WTC11 (cell line): ENCODE measurements at regions not wholly inside any gene's neighbourhood (a gene's known extent, or its start where the extent isn't known, plus 50 kb on each side); places are given as distances from the start of the nearest gene placed in this dataset.

Experiments
- ATAC-seq: fragments of 200-7000 bp; cut with Tn5 transposase; 2 replicates; pipeline ENCODE4 v1.10.0; 2021; ENCODE audit warnings: mild to moderate bottlenecking, moderate library complexity
- CTCF ChIA-PET: fragments of 300-600 bp; sonication (Branson Sonifier 250); formaldehyde crosslinking; loops from one replicate; lab custom pipeline; 2021; ENCODE audit warnings: antibody characterized with exemption; lab: Charles Lee
- POLR2A ChIA-PET: fragments of 350-600 bp; sonication (Branson Sonifier 250); formaldehyde crosslinking; loops from one replicate; lab custom pipeline; 2021; ENCODE audit warnings: antibody characterized with exemption; lab: Charles Lee
- DNase-seq: peaks from one replicate; pipeline ENCODE4 v3.0.0; 2021; ENCODE audit warnings: low spot score
- H3K27ac Mint-ChIP-seq: 2 replicates; pipeline ENCODE4 v1.8.0; 2021; ENCODE audit warnings: mixed read lengths
- H3K27me3 Mint-ChIP-seq: 2 replicates; pipeline ENCODE4 v1.8.0; 2021; ENCODE audit warnings: low read depth, mild to moderate bottlenecking, moderate library complexity, mixed read lengths
- H3K36me3 Mint-ChIP-seq: 2 replicates; pipeline ENCODE4 v1.8.0; 2021; ENCODE audit warnings: mixed read lengths
- H3K4me1 Mint-ChIP-seq: 2 replicates; pipeline ENCODE4 v1.8.0; 2022; ENCODE audit warnings: mixed read lengths
- H3K4me3 Mint-ChIP-seq: 2 replicates; pipeline ENCODE4 v1.8.0; 2021; ENCODE audit warnings: mild to moderate bottlenecking, moderate library complexity, mixed read lengths
- H3K9me3 Mint-ChIP-seq: 2 replicates; pipeline ENCODE4 v1.8.0; 2021; ENCODE audit warnings: mixed read lengths
- CBFB ChIP-seq: sonication (generic); formaldehyde crosslinking; IDR thresholded peaks from 2 replicates; pipeline ENCODE4 v1.8.1; 2022; ENCODE audit warnings: mild to moderate bottlenecking, low read depth, missing genetic modification reagents
- FOXJ3 ChIP-seq: sonication (generic); formaldehyde crosslinking; IDR thresholded peaks from 2 replicates; pipeline ENCODE4 v1.9.0; 2021; ENCODE audit warnings: missing genetic modification reagents, mild to moderate bottlenecking, borderline replicate concordance
- FOXP1 ChIP-seq: sonication (generic); formaldehyde crosslinking; IDR thresholded peaks from 2 replicates; pipeline ENCODE4 v1.8.0; 2022; ENCODE audit warnings: missing genetic modification reagents, mild to moderate bottlenecking, moderate library complexity, borderline replicate concordance
- HMGA2 ChIP-seq: fragments of 250-450 bp; sonication (Bioruptor Pico); IDR thresholded peaks from 2 replicates; pipeline ENCODE4 v1.4.0; 2021; ENCODE audit warnings: mild to moderate bottlenecking, moderate library complexity
- NFATC4 ChIP-seq: fragments of 250-450 bp; sonication (Bioruptor Pico); IDR thresholded peaks from 2 replicates; pipeline ENCODE4 v1.9.0; 2021; ENCODE audit warnings: mild to moderate bottlenecking
- NR1H2 ChIP-seq: sonication (generic); formaldehyde crosslinking; IDR thresholded peaks from 2 replicates; pipeline ENCODE4 v1.9.0; 2021; ENCODE audit warnings: mild to moderate bottlenecking, moderate library complexity, missing genetic modification reagents
- RELA ChIP-seq: sonication (generic); formaldehyde crosslinking; IDR thresholded peaks from 2 replicates; pipeline ENCODE4 v1.8.1; 2022; ENCODE audit warnings: missing genetic modification reagents, mild to moderate bottlenecking, borderline replicate concordance
- SP1 ChIP-seq: sonication (generic); formaldehyde crosslinking; conservative IDR thresholded peaks from 2 replicates; pipeline ENCODE4 v1.8.1; 2022; ENCODE audit warnings: missing genetic modification reagents
- ZBTB21 ChIP-seq: sonication (generic); formaldehyde crosslinking; IDR thresholded peaks from 2 replicates; pipeline ENCODE4 v1.8.1; 2023; ENCODE audit warnings: mild to moderate bottlenecking, missing genetic modification reagents, borderline replicate concordance
- ZNF219 ChIP-seq: sonication (generic); formaldehyde crosslinking; IDR thresholded peaks from 2 replicates; pipeline ENCODE4 v1.8.0; 2023; ENCODE audit warnings: missing genetic modification reagents, mild to moderate bottlenecking, borderline replicate concordance
- TF ChIP-seq, protein P1 (sequence below): fragments of 250-450 bp; sonication (Bioruptor Pico); IDR thresholded peaks from 2 replicates; pipeline ENCODE4 v2.1.2; 2022; ENCODE audit warnings: mild to moderate bottlenecking, moderate library complexity
- TF ChIP-seq, protein P2 (sequence below): sonication (generic); formaldehyde crosslinking; IDR thresholded peaks from 2 replicates; pipeline ENCODE4 v1.8.1; 2022; ENCODE audit warnings: mild to moderate bottlenecking, moderate library complexity, missing genetic modification reagents
- TF ChIP-seq, protein P3 (sequence below): fragments of 250-450 bp; sonication (Bioruptor Pico); IDR thresholded peaks from 2 replicates; pipeline ENCODE4 v1.9.0; 2021; ENCODE audit warnings: mild to moderate bottlenecking
- TF ChIP-seq, protein P4 (sequence below): sonication (generic); formaldehyde crosslinking; IDR thresholded peaks from 2 replicates; pipeline ENCODE4 v1.8.0; 2023; ENCODE audit warnings: missing genetic modification reagents
- TF ChIP-seq, protein P5 (sequence below): sonication (generic); formaldehyde crosslinking; IDR thresholded peaks from 2 replicates; pipeline ENCODE4 v1.8.1; 2022; ENCODE audit warnings: low read depth, mild to moderate bottlenecking, moderate library complexity, missing genetic modification reagents, borderline replicate concordance
- TF ChIP-seq, protein P6 (sequence below): sonication (generic); formaldehyde crosslinking; IDR thresholded peaks from 2 replicates; pipeline ENCODE4 v1.8.0; 2022; ENCODE audit warnings: missing genetic modification reagents

DNA sequence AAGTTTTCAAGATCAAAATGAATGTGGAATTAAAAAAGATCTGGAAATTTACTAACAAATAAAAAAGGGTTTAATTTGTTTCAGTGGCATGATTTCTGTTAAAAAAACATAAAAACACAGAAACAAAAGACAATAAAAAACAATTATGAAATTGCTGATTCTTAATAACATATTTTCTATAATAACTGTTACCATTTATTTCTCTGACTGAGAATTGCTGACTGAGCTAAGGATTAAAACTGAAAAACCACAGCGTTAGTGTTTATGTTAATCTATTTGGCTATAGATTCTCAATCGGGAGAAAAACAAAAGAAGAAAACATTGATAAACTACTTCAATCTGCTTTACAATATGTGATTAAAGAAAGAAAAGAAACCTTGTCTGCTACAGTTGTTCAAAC lies 678.6 kb upstream of the ZEB2 start (continued):
- TF ChIP-seq, protein P1, sequence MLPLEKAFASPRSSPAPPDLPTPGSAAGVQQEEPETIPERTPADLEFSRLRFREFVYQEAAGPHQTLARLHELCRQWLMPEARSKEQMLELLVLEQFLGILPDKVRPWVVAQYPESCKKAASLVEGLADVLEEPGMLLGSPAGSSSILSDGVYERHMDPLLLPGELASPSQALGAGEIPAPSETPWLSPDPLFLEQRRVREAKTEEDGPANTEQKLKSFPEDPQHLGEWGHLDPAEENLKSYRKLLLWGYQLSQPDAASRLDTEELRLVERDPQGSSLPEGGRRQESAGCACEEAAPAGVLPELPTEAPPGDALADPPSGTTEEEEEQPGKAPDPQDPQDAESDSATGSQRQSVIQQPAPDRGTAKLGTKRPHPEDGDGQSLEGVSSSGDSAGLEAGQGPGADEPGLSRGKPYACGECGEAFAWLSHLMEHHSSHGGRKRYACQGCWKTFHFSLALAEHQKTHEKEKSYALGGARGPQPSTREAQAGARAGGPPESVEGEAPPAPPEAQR (CRISPR knock-in tag): no peak
- TF ChIP-seq HMGA2 (CRISPR knock-in tag): no peak
- no peak for TF ChIP-seq SP1
- TF ChIP-seq NR1H2 (CRISPR knock-in tag): no peak

DNA sequence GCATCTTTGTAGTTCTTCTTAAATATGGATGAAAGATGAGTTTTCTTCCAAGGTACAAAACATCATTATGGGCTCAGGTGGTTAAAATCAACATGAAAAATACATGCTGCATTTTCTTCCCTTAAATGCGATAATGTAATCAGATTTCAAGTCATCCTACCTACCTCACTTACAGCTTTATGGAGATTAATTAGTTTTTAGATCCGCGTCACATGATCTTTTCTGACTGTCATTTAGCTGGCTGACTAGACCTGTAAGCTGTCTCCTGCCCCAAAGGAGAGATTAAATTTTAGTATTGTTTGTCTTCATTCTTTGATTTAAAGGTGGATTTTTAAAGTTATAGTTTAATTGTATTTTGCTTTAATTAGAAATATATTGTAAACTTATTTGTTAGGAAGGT lies 678.0 kb upstream of the ZEB2 start:
- H3K27me3 Mint-ChIP-seq: no peaks in the 10 kb centered on the region
- POLR2A ChIA-PET: no interaction called here
- H3K4me3 Mint-ChIP-seq: no peak overlapping the region
- peaks cover 29% of the 10 kb centered on the region for H3K4me1 Mint-ChIP-seq
- ATAC-seq: no peak
- TF ChIP-seq RELA (CRISPR knock-in tag): no peak
- TF ChIP-seq, protein P2, sequence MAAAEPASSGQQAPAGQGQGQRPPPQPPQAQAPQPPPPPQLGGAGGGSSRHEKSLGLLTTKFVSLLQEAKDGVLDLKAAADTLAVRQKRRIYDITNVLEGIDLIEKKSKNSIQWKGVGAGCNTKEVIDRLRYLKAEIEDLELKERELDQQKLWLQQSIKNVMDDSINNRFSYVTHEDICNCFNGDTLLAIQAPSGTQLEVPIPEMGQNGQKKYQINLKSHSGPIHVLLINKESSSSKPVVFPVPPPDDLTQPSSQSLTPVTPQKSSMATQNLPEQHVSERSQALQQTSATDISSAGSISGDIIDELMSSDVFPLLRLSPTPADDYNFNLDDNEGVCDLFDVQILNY (CRISPR knock-in tag): no peak
- no peak for TF ChIP-seq CBFB (CRISPR knock-in tag)
- no peak for TF ChIP-seq NFATC4
- TF ChIP-seq, protein P3, sequence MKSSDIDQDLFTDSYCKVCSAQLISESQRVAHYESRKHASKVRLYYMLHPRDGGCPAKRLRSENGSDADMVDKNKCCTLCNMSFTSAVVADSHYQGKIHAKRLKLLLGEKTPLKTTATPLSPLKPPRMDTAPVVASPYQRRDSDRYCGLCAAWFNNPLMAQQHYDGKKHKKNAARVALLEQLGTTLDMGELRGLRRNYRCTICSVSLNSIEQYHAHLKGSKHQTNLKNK (CRISPR knock-in tag): no peak
- no peak for TF ChIP-seq FOXP1
- TF ChIP-seq, protein P4, sequence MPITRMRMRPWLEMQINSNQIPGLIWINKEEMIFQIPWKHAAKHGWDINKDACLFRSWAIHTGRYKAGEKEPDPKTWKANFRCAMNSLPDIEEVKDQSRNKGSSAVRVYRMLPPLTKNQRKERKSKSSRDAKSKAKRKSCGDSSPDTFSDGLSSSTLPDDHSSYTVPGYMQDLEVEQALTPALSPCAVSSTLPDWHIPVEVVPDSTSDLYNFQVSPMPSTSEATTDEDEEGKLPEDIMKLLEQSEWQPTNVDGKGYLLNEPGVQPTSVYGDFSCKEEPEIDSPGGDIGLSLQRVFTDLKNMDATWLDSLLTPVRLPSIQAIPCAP: no peak
- TF ChIP-seq ZBTB21: no peak
- TF ChIP-seq, protein P5, sequence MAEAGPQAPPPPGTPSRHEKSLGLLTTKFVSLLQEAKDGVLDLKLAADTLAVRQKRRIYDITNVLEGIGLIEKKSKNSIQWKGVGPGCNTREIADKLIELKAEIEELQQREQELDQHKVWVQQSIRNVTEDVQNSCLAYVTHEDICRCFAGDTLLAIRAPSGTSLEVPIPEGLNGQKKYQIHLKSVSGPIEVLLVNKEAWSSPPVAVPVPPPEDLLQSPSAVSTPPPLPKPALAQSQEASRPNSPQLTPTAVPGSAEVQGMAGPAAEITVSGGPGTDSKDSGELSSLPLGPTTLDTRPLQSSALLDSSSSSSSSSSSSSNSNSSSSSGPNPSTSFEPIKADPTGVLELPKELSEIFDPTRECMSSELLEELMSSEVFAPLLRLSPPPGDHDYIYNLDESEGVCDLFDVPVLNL: no peak
- no peak for TF ChIP-seq FOXJ3 (CRISPR knock-in tag)
- no peak for DNase-seq
- no peaks in the 10 kb centered on the region for H3K9me3 Mint-ChIP-seq
- H3K36me3 Mint-ChIP-seq: no peaks in the 10 kb centered on the region
- no peak overlapping the region for H3K27ac Mint-ChIP-seq
- CTCF ChIA-PET: no interaction called here

DNA sequence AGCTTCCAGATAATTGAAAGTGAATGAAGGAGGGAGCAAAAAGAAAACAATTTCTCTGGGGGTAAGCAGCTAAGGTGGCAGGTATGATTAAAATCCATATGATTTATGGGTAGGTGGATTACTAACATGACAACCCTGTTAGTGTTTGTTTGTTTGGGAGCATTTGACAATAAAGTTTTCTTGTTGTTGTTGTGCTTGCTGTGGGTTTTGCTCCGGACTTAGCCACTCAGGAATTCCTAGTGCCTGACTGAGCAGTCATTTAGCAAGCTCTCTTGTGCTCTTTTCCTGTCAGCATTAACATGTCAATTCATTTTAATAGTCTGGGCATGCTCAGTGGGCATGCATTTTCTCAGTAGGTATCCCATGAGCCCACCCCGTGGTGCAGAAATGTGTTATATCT lies 674.8 kb upstream of the ZEB2 start:
- H3K27me3 Mint-ChIP-seq: no peaks in the 10 kb centered on the region
- no peak for DNase-seq
- POLR2A ChIA-PET: interaction anchor here (1.4 kb wide), 1 partner anchor 603 kb away, joined by 3 read pairs; no protein-coding TSS in a partner anchor
- H3K27ac Mint-ChIP-seq: peak overlapping the region; percentile 75
- H3K36me3 Mint-ChIP-seq: no peaks in the 10 kb centered on the region
- peaks cover 37% of the 10 kb centered on the region for H3K4me1 Mint-ChIP-seq
- H3K9me3 Mint-ChIP-seq: no peaks in the 10 kb centered on the region
- peak overlapping the region; percentile 31 for H3K4me3 Mint-ChIP-seq
- TF ChIP-seq NR1H2 (CRISPR knock-in tag) (no peak), ZNF219 (no peak), SP1 (peak; percentile 28; the same call in 1 of the 2 replicates)
- TF ChIP-seq, protein P6, sequence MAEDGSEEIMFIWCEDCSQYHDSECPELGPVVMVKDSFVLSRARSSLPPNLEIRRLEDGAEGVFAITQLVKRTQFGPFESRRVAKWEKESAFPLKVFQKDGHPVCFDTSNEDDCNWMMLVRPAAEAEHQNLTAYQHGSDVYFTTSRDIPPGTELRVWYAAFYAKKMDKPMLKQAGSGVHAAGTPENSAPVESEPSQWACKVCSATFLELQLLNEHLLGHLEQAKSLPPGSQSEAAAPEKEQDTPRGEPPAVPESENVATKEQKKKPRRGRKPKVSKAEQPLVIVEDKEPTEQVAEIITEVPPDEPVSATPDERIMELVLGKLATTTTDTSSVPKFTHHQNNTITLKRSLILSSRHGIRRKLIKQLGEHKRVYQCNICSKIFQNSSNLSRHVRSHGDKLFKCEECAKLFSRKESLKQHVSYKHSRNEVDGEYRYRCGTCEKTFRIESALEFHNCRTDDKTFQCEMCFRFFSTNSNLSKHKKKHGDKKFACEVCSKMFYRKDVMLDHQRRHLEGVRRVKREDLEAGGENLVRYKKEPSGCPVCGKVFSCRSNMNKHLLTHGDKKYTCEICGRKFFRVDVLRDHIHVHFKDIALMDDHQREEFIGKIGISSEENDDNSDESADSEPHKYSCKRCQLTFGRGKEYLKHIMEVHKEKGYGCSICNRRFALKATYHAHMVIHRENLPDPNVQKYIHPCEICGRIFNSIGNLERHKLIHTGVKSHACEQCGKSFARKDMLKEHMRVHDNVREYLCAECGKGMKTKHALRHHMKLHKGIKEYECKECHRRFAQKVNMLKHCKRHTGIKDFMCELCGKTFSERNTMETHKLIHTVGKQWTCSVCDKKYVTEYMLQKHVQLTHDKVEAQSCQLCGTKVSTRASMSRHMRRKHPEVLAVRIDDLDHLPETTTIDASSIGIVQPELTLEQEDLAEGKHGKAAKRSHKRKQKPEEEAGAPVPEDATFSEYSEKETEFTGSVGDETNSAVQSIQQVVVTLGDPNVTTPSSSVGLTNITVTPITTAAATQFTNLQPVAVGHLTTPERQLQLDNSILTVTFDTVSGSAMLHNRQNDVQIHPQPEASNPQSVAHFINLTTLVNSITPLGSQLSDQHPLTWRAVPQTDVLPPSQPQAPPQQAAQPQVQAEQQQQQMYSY: no peak
- peak; percentile 88 for ATAC-seq
- CTCF ChIA-PET: interaction anchor here (1.6 kb wide), 1 partner anchor 9 kb away, joined by 7 read pairs; no protein-coding TSS in a partner anchor
